Lower leg skin (tissue), 4 donors: ENCODE measurements at regions not wholly inside any gene's neighbourhood (a gene's known extent, or its start where the extent isn't known, plus 50 kb on each side); places are given as distances from the start of the nearest gene placed in this dataset.

ENCODE experiments used
- DNase-seq, 2 donors: peaks; one replicate each; pipeline ENCODE4 v3.0.0-alpha.2; 2019; ENCODE audit warnings: low spot score in 2 of 2
- H3K4me3 ChIP-seq: fragments of 200-600 bp; sonication (generic); 2 replicates; pipeline ENCODE4 v1.5.1; 2017; ENCODE audit warnings: mild to moderate bottlenecking, low read depth; ENCODE audit not compliant: poor library complexity, severe bottlenecking
- CTCF ChIP-seq, 3 donors: fragments of 450-650 bp; IDR thresholded peaks; one replicate each; pipeline ENCODE4 v1.5.1; 2016; ENCODE audit warnings: antibody characterized with exemption in 3 of 3, mild to moderate bottlenecking in 3 of 3, moderate library complexity in 2 of 3
- POLR2A ChIP-seq, 2 donors: fragments of 450-650 bp; IDR thresholded peaks; one replicate each; pipeline ENCODE4 v1.6.1; 2016 to 2017; ENCODE audit warnings: antibody characterized with exemption in 2 of 2, mild to moderate bottlenecking in 1 of 2, moderate library complexity in 1 of 2
- WGBS, 2 donors: methylation state at CpG; one replicate each; pipeline ENCODE4 v1.1.5; 2018; 5-methylcytosine and 5-hydroxymethylcytosine counted together
- intact Hi-C: fragments of 100-400 bp; cut with DNase I; formaldehyde crosslinking; loops from one replicate; pipeline ENCODE4 v1.15.0; 2023; ENCODE audit warnings: low total_unique reads

- WGBS, 2 donors, result 57 to 70% methylated on average over 6 of the region's 6 CpGs
- intact Hi-C loops, result no loop called here
- no peak for TF ChIP-seq CTCF (IDR thresholded peaks at IDR 0.05)
- no peak overlapping the region for H3K4me3 ChIP-seq
- DNase-seq, result no peak
Measured at GRCh38 chr20:21026951-21027350, 79.2 kb downstream of the LINC00237 start.

GRCh38 chr20:21024420-21024819 lies 81.7 kb downstream of the LINC00237 start:
- WGBS, 2 donors, result 83 to 87% methylated on average over 3 of the region's 3 CpGs
- intact Hi-C loops, result no loop called here

GRCh38 chr20:21022925-21023324 lies 83.2 kb downstream of the LINC00237 start:
- DNase-seq, result no peak
- intact Hi-C loops, result no loop called here
- 81 to 83% methylated on average over 5 of the region's 5 CpGs for WGBS, 2 donors
- H3K4me3 ChIP-seq, result no peak overlapping the region
- no peak for TF ChIP-seq CTCF (IDR thresholded peaks at IDR 0.05)
- TF ChIP-seq POLR2A (IDR thresholded peaks at IDR 0.05), result no peak

More at GRCh38 chr20:21024420-21024819, 81.7 kb downstream of the LINC00237 start:
- no peak for DNase-seq
- H3K4me3 ChIP-seq, result no peak overlapping the region
- TF ChIP-seq POLR2A (IDR thresholded peaks at IDR 0.05), result no peak
- no peak for TF ChIP-seq CTCF (IDR thresholded peaks at IDR 0.05)

- no peak overlapping the region for H3K4me3 ChIP-seq
- TF ChIP-seq CTCF (IDR thresholded peaks at IDR 0.05) (no peak), POLR2A (IDR thresholded peaks at IDR 0.05) (no peak)
- intact Hi-C loops, result no loop called here
- 47 to 67% methylated on average over 1 of the region's 1 CpG for WGBS, 2 donors
- no peak for DNase-seq
Measured at GRCh38 chr20:21021472-21021790, 84.7 kb downstream of the LINC00237 start.

- H3K4me3 ChIP-seq, result no peak overlapping the region
- 25 to 30% methylated on average over 11 of the region's 11 CpGs for WGBS, 2 donors
- intact Hi-C loops, result no loop called here
- TF ChIP-seq CTCF (IDR thresholded peaks at IDR 0.05) (no peak), POLR2A (IDR thresholded peaks at IDR 0.05) (no peak)
- no peak for DNase-seq
Measured at GRCh38 chr20:21020659-21021471, 85.3 kb downstream of the LINC00237 start.
